Endothelial cell of umbilical vein (primary cell): ENCODE measurements at regions not wholly inside any gene's neighbourhood (a gene's known extent, or its start where the extent isn't known, plus 50 kb on each side); places are given as distances from the start of the nearest gene placed in this dataset.

Experiments
- BruUV-seq: library from RNA; stranded (reverse); fragments of 400-500 nt; replicated peaks from 2 replicates; lab custom pipeline; 2021; lab: Mats Ljungman, UMichigan
- CTCF ChIA-PET: fragments of 300-600, 350-600 bp; sonication (Branson Sonifier 250); formaldehyde crosslinking; loops from one replicate; lab custom pipeline; 2021; ENCODE audit warnings: antibody characterized with exemption, inconsistent platforms; lab: Charles Lee
- POLR2A ChIA-PET: fragments of 300-600, 350-600 bp; sonication (Branson Sonifier 250); formaldehyde crosslinking; loops from one replicate; lab custom pipeline; 2021; ENCODE audit warnings: antibody characterized with exemption, inconsistent platforms; lab: Charles Lee
- DNase-seq: peaks from one replicate; pipeline ENCODE4 v3.0.0-alpha.2; 2011; ENCODE audit warnings: low read depth, low spot score
- FAIRE-seq: peaks from 2 replicates; lab custom pipeline; 2011; peaks lifted over from hg19 to GRCh38; lab: Jason Lieb, UNC
- H2AFZ ChIP-seq: 2 replicates; pipeline ENCODE4 v1.6.0; 2012; ENCODE audit warnings: low read depth, low read length, control low read depth, inconsistent platforms
- H3K27ac ChIP-seq: 2 replicates; pipeline ENCODE4 v1.5.1; 2011; ENCODE audit warnings: low read depth, mild to moderate bottlenecking, control low read depth, low read length, moderate library complexity; ENCODE audit not compliant: insufficient read depth
- H3K27me3 ChIP-seq, 2 experiments: 2 replicates each; pipeline versions ENCODE4 v1.6.0 to v1.6.1; 2011; ENCODE audit warnings: low read length in 2 of 2, mixed read lengths in 1 of 2; ENCODE audit not compliant: control insufficient read depth in 2 of 2, insufficient read depth in 2 of 2
- H3K36me3 ChIP-seq, 2 experiments: 2 replicates in 1 of 2; 3 replicates in 1 of 2; pipeline ENCODE4 v1.5.1; 2011; ENCODE audit warnings: low read length in 2 of 2, mild to moderate bottlenecking in 1 of 2, moderate library complexity in 1 of 2; ENCODE audit not compliant: control insufficient read depth in 2 of 2, insufficient read depth in 2 of 2; ENCODE audit errors: extremely low read depth in 1 of 2
- H3K4me1 ChIP-seq: 3 replicates; pipeline ENCODE4 v1.5.1; 2011; ENCODE audit warnings: mild to moderate bottlenecking, low read length; ENCODE audit not compliant: control insufficient read depth, insufficient read depth; ENCODE audit errors: extremely low read depth
- H3K4me2 ChIP-seq: 2 replicates; pipeline ENCODE4 v1.6.1; 2011; ENCODE audit warnings: low read length, control low read depth, mixed read lengths; ENCODE audit not compliant: insufficient read depth
- H3K4me3 ChIP-seq, 3 experiments: fragments of 200-600 bp in 1 of 3; sonication (generic), shearing (Covaris generic) in 1 of 3; replicated peaks in 1 of 3; 2 replicates each; pipeline ENCODE4 v1.5.1; 2011 to 2016; ENCODE audit warnings: control low read depth in 3 of 3, low read length in 3 of 3, mild to moderate bottlenecking in 2 of 3, inconsistent platforms in 1 of 3, low read depth in 1 of 3, moderate library complexity in 1 of 3; ENCODE audit not compliant: insufficient read depth in 1 of 3
- H3K79me2 ChIP-seq: 2 replicates; pipeline ENCODE4 v1.6.0; 2012; ENCODE audit warnings: low read length, inconsistent platforms; ENCODE audit not compliant: control insufficient read depth, insufficient read depth
- H3K9ac ChIP-seq: replicated peaks from 2 replicates; pipeline ENCODE3; 2011; ENCODE audit warnings: low read length, control low read depth; ENCODE audit not compliant: insufficient read depth; ENCODE audit errors: extremely low read depth
- H3K9me1 ChIP-seq: replicated peaks from 3 replicates; pipeline ENCODE4 v1.6.0; 2011; ENCODE audit warnings: mild to moderate bottlenecking, low read length; ENCODE audit not compliant: control insufficient read depth, insufficient read depth; ENCODE audit errors: extremely low read depth
- H3K9me3 ChIP-seq: replicated peaks from 2 replicates; pipeline ENCODE4 v1.5.1; 2012; ENCODE audit warnings: low read length, inconsistent platforms; ENCODE audit not compliant: control insufficient read depth, insufficient read depth
- H4K20me1 ChIP-seq: replicated peaks from 2 replicates; pipeline ENCODE3; 2011; ENCODE audit warnings: mild to moderate bottlenecking, low read length; ENCODE audit not compliant: control insufficient read depth, insufficient read depth; ENCODE audit errors: extremely low read depth
- EZH2 ChIP-seq: IDR thresholded peaks from 2 replicates; pipeline ENCODE4 v1.6.1; 2012; ENCODE audit warnings: borderline replicate concordance, low read depth, mild to moderate bottlenecking, moderate library complexity, low read length, inconsistent platforms; ENCODE audit not compliant: severe bottlenecking
- FOS ChIP-seq: IDR thresholded peaks from 2 replicates; pipeline ENCODE4 v1.6.1; 2011; ENCODE audit warnings: mild to moderate bottlenecking, low read length, moderate library complexity, borderline replicate concordance; ENCODE audit not compliant: insufficient read depth
- GATA2 ChIP-seq: IDR thresholded peaks from 2 replicates; pipeline ENCODE4 v1.7.0; 2011; ENCODE audit warnings: low read depth, mild to moderate bottlenecking, moderate library complexity, mixed read lengths, low read length; ENCODE audit not compliant: insufficient read length, insufficient read depth
- JUN ChIP-seq: IDR thresholded peaks from 2 replicates; pipeline ENCODE4 v1.6.1; 2011; ENCODE audit warnings: borderline replicate concordance, low read depth; ENCODE audit not compliant: insufficient read length, insufficient read depth
- MYC ChIP-seq: IDR thresholded peaks from one replicate; pipeline ENCODE4 v1.6.1; 2011; ENCODE audit warnings: mild to moderate bottlenecking, low read depth, low read length
- POLR2A ChIP-seq: IDR thresholded peaks from 2 replicates; pipeline ENCODE4 v1.6.1; 2012; ENCODE audit warnings: low read depth, mild to moderate bottlenecking, control low read depth, low read length
- POLR2AphosphoS5 ChIP-seq: IDR thresholded peaks from 2 replicates; pipeline ENCODE4 v1.6.1; 2012; ENCODE audit warnings: low read depth, mild to moderate bottlenecking, control low read depth, low read length, moderate library complexity; ENCODE audit not compliant: insufficient read depth
- dilution Hi-C: fragments of 300-500 bp; cut with MboI; formaldehyde crosslinking; loops from one replicate; pipeline ENCODE4 v1.15.0; 2019; ENCODE audit warnings: low sequenced_read_pairs; ENCODE audit not compliant: extremely low pct_ligation_motif_present
- intact Hi-C: fragments of 100-400 bp; cut with micrococcal nuclease; formaldehyde crosslinking; loops from one replicate; pipeline ENCODE4 v1.10.0; 2022
- TF ChIP-seq, protein P1 (sequence below), 2 donors: IDR thresholded peaks; 1 replicate in 1 of 2; 2 replicates in 1 of 2; pipeline ENCODE4 v1.5.1; 2011; ENCODE audit warnings: low read length in 2 of 2, mild to moderate bottlenecking in 2 of 2, moderate library complexity in 2 of 2, control low read depth in 1 of 2, inconsistent platforms in 1 of 2, low read depth in 1 of 2; ENCODE audit not compliant: insufficient read depth in 1 of 2; ENCODE audit errors: extremely low read depth in 1 of 2
- TF ChIP-seq, protein P2 (sequence below): IDR thresholded peaks from 2 replicates; pipeline ENCODE4 v1.6.1; 2011; ENCODE audit not compliant: insufficient read depth, insufficient read length

DNA sequence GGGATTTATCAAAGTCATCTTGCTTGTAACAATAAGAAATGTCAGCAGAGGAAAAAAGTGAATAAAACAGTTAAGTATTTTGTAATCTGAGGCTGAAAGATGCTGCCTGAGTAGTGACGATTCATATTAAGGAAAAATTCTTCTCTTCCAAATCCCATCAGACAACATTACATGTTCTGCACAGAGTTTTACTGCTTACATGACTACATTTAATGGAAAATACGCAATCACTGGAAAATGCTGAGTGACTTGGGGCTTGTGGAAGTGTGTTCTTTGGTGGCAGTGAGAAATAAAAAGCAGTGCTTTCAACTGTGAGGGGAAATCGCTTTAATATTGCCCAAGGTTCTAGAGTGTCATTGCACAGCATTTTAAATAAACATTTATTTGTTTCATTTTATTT lies 1025.2 kb upstream of the GOT2 start:
- FAIRE-seq (no peak), DNase-seq (no peak)
- Histone ChIP-seq H4K20me1 (no peaks in the 10 kb centered on the region), H3K27me3 (no peaks in the 10 kb centered on the region), H3K79me2 (no peaks in the 10 kb centered on the region), H3K36me3 (no peaks in the 10 kb centered on the region), H3K9me3 (no peaks in the 10 kb centered on the region), H3K4me3 (no peak overlapping the region), H3K4me1 (no peaks in the 10 kb centered on the region), H3K9me1 (no peaks in the 10 kb centered on the region), H3K9ac (no peak overlapping the region), H3K4me2 (no peak overlapping the region), H2AFZ (no peak overlapping the region), H3K27ac (no peak overlapping the region)
- TF ChIP-seq, protein P1, sequence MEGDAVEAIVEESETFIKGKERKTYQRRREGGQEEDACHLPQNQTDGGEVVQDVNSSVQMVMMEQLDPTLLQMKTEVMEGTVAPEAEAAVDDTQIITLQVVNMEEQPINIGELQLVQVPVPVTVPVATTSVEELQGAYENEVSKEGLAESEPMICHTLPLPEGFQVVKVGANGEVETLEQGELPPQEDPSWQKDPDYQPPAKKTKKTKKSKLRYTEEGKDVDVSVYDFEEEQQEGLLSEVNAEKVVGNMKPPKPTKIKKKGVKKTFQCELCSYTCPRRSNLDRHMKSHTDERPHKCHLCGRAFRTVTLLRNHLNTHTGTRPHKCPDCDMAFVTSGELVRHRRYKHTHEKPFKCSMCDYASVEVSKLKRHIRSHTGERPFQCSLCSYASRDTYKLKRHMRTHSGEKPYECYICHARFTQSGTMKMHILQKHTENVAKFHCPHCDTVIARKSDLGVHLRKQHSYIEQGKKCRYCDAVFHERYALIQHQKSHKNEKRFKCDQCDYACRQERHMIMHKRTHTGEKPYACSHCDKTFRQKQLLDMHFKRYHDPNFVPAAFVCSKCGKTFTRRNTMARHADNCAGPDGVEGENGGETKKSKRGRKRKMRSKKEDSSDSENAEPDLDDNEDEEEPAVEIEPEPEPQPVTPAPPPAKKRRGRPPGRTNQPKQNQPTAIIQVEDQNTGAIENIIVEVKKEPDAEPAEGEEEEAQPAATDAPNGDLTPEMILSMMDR (IDR thresholded peaks at IDR 0.05; ENCODE audit: extremely low read depth in 1 of 2, insufficient read depth in 1 of 2, low read depth in 1 of 2, low read length in 2 of 2) = no peak
- TF ChIP-seq POLR2A = no peak
- TF ChIP-seq, protein P2, sequence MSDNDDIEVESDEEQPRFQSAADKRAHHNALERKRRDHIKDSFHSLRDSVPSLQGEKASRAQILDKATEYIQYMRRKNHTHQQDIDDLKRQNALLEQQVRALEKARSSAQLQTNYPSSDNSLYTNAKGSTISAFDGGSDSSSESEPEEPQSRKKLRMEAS = no peak
- TF ChIP-seq JUN = no peak
- no peak for TF ChIP-seq POLR2AphosphoS5
- TF ChIP-seq GATA2 = no peak
- no peak for TF ChIP-seq MYC
- no peak for TF ChIP-seq EZH2
- no peak for TF ChIP-seq FOS
- CTCF ChIA-PET = no interaction called here
- intact Hi-C loops = no loop called here
- dilution Hi-C loops = no loop called here
- POLR2A ChIA-PET = no interaction called here
- BruUV-seq = no TSS peak
